C4-2B (cell line): ENCODE measurements at regions not wholly inside any gene's neighbourhood (a gene's known extent, or its start where the extent isn't known, plus 50 kb on each side); places are given as distances from the start of the nearest gene placed in this dataset.

Experiments
- H3K27ac ChIP-seq: fragments of 450-650 bp; 2 replicates; pipeline ENCODE4 v1.5.1; 2017
- CTCF ChIP-seq: fragments of 450-650 bp; conservative IDR thresholded peaks from 2 replicates; pipeline ENCODE4 v1.5.1; 2017; ENCODE audit warnings: mild to moderate bottlenecking
- ZFX ChIP-seq: fragments of 450-650 bp; IDR thresholded peaks from 2 replicates; pipeline ENCODE4 v1.6.1; 2017

GRCh38 chr2:221169724-221170123 is 402.4 kb downstream of the EPHA4 start:
- TF ChIP-seq ZFX (no peak), CTCF (no peak)
- no peak overlapping the region for H3K27ac ChIP-seq

- TF ChIP-seq ZFX (no peak), CTCF (no peak)
- no peak overlapping the region for H3K27ac ChIP-seq
Measured at GRCh38 chr2:221170548-221170947, 401.6 kb downstream of the EPHA4 start.

DNA sequence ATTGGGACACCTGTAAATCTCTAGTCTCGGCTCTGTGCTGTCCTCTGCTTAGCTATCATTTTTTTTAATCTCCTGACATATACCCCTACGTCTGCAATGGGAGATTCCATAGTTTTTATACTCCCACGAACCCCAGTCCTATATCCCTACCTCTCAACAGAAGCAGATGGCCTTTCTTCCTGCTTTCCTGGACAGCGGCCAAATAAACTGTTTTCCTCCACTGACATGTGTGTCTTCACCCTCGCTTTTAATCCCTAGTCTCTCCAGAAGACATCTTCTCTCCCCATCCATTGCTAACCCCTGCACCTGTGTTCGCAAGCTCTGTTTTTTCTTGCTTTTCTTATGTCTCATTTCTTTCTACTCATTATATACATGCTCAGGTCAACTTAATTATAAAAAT is 395.4 kb downstream of the EPHA4 start:
- H3K27ac ChIP-seq, result no peak overlapping the region
- TF ChIP-seq CTCF (no peak), ZFX (no peak)

GRCh38 chr2:221178139-221178538 is 394.0 kb downstream of the EPHA4 start:
- H3K27ac ChIP-seq, result no peak overlapping the region
- TF ChIP-seq CTCF (no peak), ZFX (no peak)

GRCh38 chr2:221186873-221187272 is 385.2 kb downstream of the EPHA4 start:
- TF ChIP-seq CTCF, result no peak
- no peak for TF ChIP-seq ZFX
- H3K27ac ChIP-seq, result no peak overlapping the region

GRCh38 chr2:221189431-221190067 is 382.6 kb downstream of the EPHA4 start:
- TF ChIP-seq ZFX, result no peak
- no peak for TF ChIP-seq CTCF

DNA sequence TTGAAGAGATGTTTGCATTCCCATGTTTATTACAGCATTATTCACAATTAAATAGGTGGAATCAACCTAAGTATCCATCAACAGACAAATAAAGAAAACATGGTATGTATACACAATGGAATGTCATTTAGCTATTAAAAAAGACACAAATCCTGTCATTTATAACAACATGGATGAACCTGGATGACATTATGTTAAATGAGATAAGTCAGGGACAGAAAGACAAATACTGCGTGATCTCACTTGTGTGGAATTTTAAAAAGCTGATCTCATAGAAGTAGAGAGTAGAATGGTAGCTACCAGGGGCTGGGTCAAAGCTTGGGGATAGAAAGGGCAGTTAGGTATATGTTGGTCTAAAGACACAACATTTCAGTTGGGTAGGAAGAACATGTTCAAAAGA is 376.3 kb downstream of the EPHA4 start:
- no peak overlapping the region for H3K27ac ChIP-seq
- TF ChIP-seq ZFX (no peak), CTCF (no peak)

More at GRCh38 chr2:221189431-221190067, 382.6 kb downstream of the EPHA4 start:
- H3K27ac ChIP-seq, result no peak overlapping the region
